HuH-7 (cell line): ENCODE measurements at regions not wholly inside any gene's neighbourhood (a gene's known extent, or its start where the extent isn't known, plus 50 kb on each side); places are given as distances from the start of the nearest gene placed in this dataset.

Experiments used
- DNase-seq: peaks from one replicate; pipeline ENCODE4 v3.0.0; 2011; ENCODE audit warnings: low spot score

- no peak for DNase-seq
Observed at GRCh38 chr2:58862244-58862643, 621.1 kb upstream of the FANCL start.

- no peak for DNase-seq
Observed at GRCh38 chr2:58860586-58860985, 619.5 kb upstream of the FANCL start.

GRCh38 chr2:58856100-58856499 is 615.0 kb upstream of the FANCL start:
- no peak for DNase-seq

GRCh38 chr2:58853420-58853819 is 612.3 kb upstream of the FANCL start:
- DNase-seq = no peak

- DNase-seq = no peak
Observed at GRCh38 chr2:58852905-58853304, 611.8 kb upstream of the FANCL start.

GRCh38 chr2:58852243-58852642 is 611.1 kb upstream of the FANCL start:
- no peak for DNase-seq

- no peak for DNase-seq
Observed at GRCh38 chr2:58851598-58851997, 610.5 kb upstream of the FANCL start.

- DNase-seq = no peak
Observed at GRCh38 chr2:58845011-58845410, 603.9 kb upstream of the FANCL start.

GRCh38 chr2:58842501-58843155 is 601.5 kb upstream of the FANCL start:
- no peak for DNase-seq

- peak; percentile 2 for DNase-seq
Observed at GRCh38 chr2:58834404-58834803, 593.3 kb upstream of the FANCL start.

GRCh38 chr2:58826795-58827194 is 585.7 kb upstream of the FANCL start:
- DNase-seq = no peak

- DNase-seq = no peak
Observed at GRCh38 chr2:58812771-58813344, 571.7 kb upstream of the FANCL start.

- no peak for DNase-seq
Observed at GRCh38 chr2:58805126-58805525, 564.0 kb upstream of the FANCL start.

GRCh38 chr2:58803192-58803591 is 562.1 kb upstream of the FANCL start:
- no peak for DNase-seq

GRCh38 chr2:58800881-58801280 is 559.8 kb upstream of the FANCL start:
- DNase-seq = no peak

GRCh38 chr2:58798676-58799208 is 557.6 kb upstream of the FANCL start:
- DNase-seq = no peak

- no peak for DNase-seq
Observed at GRCh38 chr2:58796239-58796910, 555.2 kb upstream of the FANCL start.

- DNase-seq = no peak
Observed at GRCh38 chr2:58794916-58795315, 553.8 kb upstream of the FANCL start.

GRCh38 chr2:58794103-58794502 is 553.0 kb upstream of the FANCL start:
- no peak for DNase-seq

GRCh38 chr2:58788402-58788801 is 547.3 kb upstream of the FANCL start:
- DNase-seq = no peak

- no peak for DNase-seq
Observed at GRCh38 chr2:58770846-58771245, 529.7 kb upstream of the FANCL start.

- no peak for DNase-seq
Observed at GRCh38 chr2:58769864-58770234, 528.7 kb upstream of the FANCL start.

GRCh38 chr2:58769111-58769863 is 528.2 kb upstream of the FANCL start:
- no peak for DNase-seq
